Right lobe of liver (tissue), 6 donors: ENCODE measurements at regions not wholly inside any gene's neighbourhood (a gene's known extent, or its start where the extent isn't known, plus 50 kb on each side); places are given as distances from the start of the nearest gene placed in this dataset.
"Not testable (repeated sequence)": the region's sequence is repeated elsewhere in the genome, so short reads cannot be mapped to it uniquely, and the experiment has no call there.

Experiments used
- ATAC-seq, 4 donors: fragments of 200-7000 bp; cut with Tn5 transposase; one replicate each; pipeline ENCODE4 v1.9.1; 2020; ENCODE audit warnings: mild to moderate bottlenecking in 4 of 4, moderate library complexity in 4 of 4
- DNase-seq, 3 donors: peaks; one replicate each; pipeline ENCODE4 v3.0.0-alpha.2; 2020
- H3K27ac ChIP-seq, 3 donors: fragments of 200-600 bp; one replicate each; pipeline ENCODE4 v1.8.0; 2022
- H3K27me3 ChIP-seq, 2 donors: fragments of 200-600 bp; one replicate each; pipeline ENCODE4 v1.8.0; 2022
- H3K36me3 ChIP-seq, 4 donors: fragments of 200-600 bp; sonication (generic) in 1 of 4; one replicate each; pipeline versions ENCODE4 v1.5.1 to v1.8.0; 2017 to 2022; ENCODE audit warnings: control low read depth in 1 of 4
- H3K4me1 ChIP-seq, 4 donors: fragments of 200-600 bp; sonication (generic) in 1 of 4; one replicate each; pipeline versions ENCODE4 v1.5.1 to v1.8.0; 2017 to 2022; ENCODE audit warnings: control low read depth in 1 of 4
- H3K4me3 ChIP-seq, 3 donors: fragments of 200-600 bp; one replicate each; pipeline ENCODE4 v1.8.0; 2022
- H3K9me3 ChIP-seq, 4 donors: fragments of 200-600 bp; sonication (generic) in 1 of 4; one replicate each; pipeline versions ENCODE4 v1.5.1 to v1.8.0; 2017 to 2022; ENCODE audit warnings: control low read depth in 1 of 4
- POLR2A ChIP-seq: fragments of 450-650 bp; IDR thresholded peaks from one replicate; pipeline ENCODE4 v1.6.1; 2017; ENCODE audit warnings: antibody characterized with exemption, mild to moderate bottlenecking
- WGBS: methylation state at CpG from one replicate; pipeline ENCODE4 v1.1.6; 2018; ENCODE audit warnings: low coverage, low lambda C conversion rate; ENCODE audit not compliant: insufficient coverage; ENCODE audit errors: missing lambda C conversion rate; 5-methylcytosine and 5-hydroxymethylcytosine counted together
- intact Hi-C, 2 donors: fragments of 100-400 bp; cut with DNase I; formaldehyde crosslinking; loops; one replicate each; pipeline versions ENCODE4 v1.11.2 to v1.14.1; 2022
- TF ChIP-seq, protein P1 (sequence below), 4 donors: fragments of 200-600 bp in 3 of 4; fragments of 450-650 bp in 1 of 4; IDR thresholded peaks; one replicate each; pipeline versions ENCODE4 v1.5.1 to v1.8.0; 2016 to 2022; ENCODE audit warnings: antibody characterized with exemption in 4 of 4, mild to moderate bottlenecking in 2 of 4
- donor health status: DM: no; HTN: yes; CAD: no.
- donor health status: DM: no; HTN: no; CAD: no.
- donor health status: DM: no; HTN: no; CAD: no.
- donor health status: DM: no; HTN: yes; CAD: no.
- donor health status: DM: no; HTN: yes; CAD: no.

DNA sequence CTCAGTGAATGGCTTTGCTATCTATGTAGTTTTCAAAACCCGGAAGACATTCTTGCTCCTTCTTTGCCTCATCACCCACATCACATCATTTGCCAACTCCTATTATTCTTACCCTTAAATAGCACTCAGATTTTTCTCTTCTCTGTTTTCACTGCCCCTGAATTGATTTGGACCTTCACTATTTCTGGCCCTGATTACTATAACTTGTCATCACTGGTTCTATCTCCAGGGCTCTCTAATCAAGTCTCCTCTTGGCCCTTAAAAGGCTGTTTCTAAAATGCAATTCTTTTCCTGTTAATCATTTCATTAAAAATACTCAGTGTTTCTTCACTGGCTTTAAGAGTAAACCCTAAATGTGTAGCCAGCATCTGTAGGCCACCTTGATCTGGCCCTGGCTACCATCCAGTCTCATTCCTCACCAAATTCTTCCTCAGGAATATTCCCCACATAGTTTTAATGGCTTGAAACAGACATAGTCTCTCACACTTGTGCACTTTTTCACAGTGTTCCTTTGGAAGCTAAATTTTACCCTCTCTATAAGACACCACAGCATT, 437.1 kb upstream of the CBLB start:
- no peaks in the 10 kb centered on the region for H3K36me3 ChIP-seq
- intact Hi-C loops, result no loop called here
- 56% methylated on average over 1 of the region's 1 CpG for WGBS
- H3K4me1 ChIP-seq, result no peaks in the 10 kb centered on the region
- no peaks in the 10 kb centered on the region for H3K27me3 ChIP-seq
- H3K9me3 ChIP-seq, result no peaks in the 10 kb centered on the region
- no peak overlapping the region for H3K27ac ChIP-seq
- DNase-seq, result no peak
- H3K4me3 ChIP-seq, result no peak overlapping the region
- no peak for ATAC-seq
- TF ChIP-seq POLR2A, result no peak
- TF ChIP-seq, protein P1, sequence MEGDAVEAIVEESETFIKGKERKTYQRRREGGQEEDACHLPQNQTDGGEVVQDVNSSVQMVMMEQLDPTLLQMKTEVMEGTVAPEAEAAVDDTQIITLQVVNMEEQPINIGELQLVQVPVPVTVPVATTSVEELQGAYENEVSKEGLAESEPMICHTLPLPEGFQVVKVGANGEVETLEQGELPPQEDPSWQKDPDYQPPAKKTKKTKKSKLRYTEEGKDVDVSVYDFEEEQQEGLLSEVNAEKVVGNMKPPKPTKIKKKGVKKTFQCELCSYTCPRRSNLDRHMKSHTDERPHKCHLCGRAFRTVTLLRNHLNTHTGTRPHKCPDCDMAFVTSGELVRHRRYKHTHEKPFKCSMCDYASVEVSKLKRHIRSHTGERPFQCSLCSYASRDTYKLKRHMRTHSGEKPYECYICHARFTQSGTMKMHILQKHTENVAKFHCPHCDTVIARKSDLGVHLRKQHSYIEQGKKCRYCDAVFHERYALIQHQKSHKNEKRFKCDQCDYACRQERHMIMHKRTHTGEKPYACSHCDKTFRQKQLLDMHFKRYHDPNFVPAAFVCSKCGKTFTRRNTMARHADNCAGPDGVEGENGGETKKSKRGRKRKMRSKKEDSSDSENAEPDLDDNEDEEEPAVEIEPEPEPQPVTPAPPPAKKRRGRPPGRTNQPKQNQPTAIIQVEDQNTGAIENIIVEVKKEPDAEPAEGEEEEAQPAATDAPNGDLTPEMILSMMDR (IDR thresholded peaks at IDR 0.05), result no peak

DNA sequence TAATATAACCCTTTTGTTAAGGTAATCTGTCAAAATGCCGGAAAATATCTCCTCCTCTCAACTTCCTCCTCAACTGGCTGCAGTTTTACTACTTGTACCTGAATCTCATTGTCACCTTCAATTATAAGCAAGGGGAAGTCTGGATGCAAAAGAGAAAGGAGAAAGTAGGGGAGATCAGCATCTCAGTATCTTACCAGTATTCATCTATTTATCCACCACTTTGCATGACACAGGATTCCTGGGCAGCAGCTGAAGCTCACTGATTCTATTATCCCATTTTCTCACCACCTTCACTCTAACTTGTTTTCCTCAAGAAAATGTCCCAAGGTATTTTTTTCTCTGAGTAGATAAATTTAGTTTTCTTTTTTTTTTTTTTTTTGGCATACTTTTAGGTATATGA, 440.5 kb upstream of the CBLB start:
- no peak overlapping the region for H3K4me3 ChIP-seq
- DNase-seq (no peak), ATAC-seq (no peak)
- H3K9me3 ChIP-seq, result no peaks in the 10 kb centered on the region
- no peak overlapping the region for H3K27ac ChIP-seq
- H3K27me3 ChIP-seq, result no peaks in the 10 kb centered on the region
- intact Hi-C loops, result no loop called here
- 82% methylated on average over 1 of the region's 1 CpG for WGBS
- TF ChIP-seq, protein P1 (IDR thresholded peaks at IDR 0.05), result no peak
- no peak for TF ChIP-seq POLR2A
- no peaks in the 10 kb centered on the region for H3K36me3 ChIP-seq
- H3K4me1 ChIP-seq, result no peaks in the 10 kb centered on the region

DNA sequence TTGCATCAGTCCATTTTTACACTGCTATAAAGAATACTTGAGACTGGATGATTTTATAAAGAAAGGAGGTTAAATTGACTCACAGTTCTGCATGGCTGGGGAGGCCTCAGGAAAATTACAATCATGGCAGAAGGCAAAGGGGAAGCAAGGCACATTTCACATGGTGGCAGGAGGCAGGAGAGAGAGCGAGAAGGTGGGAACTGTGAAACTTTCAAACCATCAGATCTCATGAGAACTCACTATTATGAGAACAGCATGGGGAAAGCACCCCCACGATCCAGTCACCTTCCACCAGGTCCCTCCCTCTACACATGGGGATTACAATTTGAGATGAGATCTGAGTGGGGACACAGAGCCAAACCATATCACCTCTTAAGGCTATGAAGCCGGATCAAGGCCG, 441.0 kb upstream of the CBLB start:
- DNase-seq, H3K9me3 ChIP-seq, intact Hi-C loops, H3K4me3 ChIP-seq, H3K4me1 ChIP-seq, H3K36me3 ChIP-seq, ATAC-seq, H3K27ac ChIP-seq, H3K27me3 ChIP-seq: not testable (repeated sequence)
- 67% methylated on average over 4 of the region's 4 CpGs for WGBS

DNA sequence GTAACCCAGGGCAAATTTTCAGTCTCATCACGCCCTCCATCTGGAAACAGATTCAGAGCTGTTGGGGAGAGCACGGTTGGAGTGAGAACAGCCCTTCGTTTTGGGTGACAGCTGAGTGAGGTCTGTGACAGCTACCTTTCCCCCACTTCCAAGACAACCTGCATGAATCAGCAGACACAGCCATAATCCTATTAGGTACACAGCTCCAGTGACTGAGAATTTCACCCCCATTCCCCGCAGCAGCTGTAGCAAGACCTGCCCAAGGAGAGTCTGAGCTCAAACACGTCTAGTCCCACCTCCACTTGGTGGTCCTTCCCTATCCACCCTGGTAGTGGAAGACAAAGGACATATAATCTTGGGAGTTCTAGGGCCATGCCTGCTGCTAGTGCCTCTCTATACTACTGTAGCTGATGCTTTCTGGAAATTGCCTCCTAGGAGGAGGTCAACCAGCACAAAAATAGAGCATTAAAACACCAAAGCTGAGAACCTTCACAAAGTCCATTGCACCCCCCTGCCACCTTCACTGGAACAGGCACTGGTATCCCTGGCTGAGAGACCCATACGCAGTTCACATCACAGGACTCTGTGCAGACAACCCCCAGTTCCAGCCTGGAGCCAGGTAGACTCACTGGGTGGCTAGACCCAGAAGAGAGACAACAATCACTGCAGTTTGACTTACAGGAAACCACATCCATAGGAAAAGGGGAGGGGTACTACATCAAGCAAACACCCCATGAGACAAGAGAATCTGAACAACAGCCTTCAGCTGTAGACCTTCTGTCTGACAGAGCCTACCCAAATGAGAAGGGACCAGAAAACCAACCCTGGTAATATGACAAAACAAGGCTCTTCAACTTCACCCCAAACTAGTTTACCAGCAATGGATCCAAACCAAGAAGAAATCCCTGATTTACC, 448.6 kb upstream of the CBLB start:
- H3K4me1 ChIP-seq, result no peaks in the 10 kb centered on the region
- 43% methylated on average over 2 of the region's 6 CpGs for WGBS
- intact Hi-C loops, result no loop called here
- ATAC-seq (no peak), DNase-seq (no peak)
- no peak overlapping the region for H3K4me3 ChIP-seq
- no peaks in the 10 kb centered on the region for H3K9me3 ChIP-seq
- no peak overlapping the region for H3K27ac ChIP-seq
- no peaks in the 10 kb centered on the region for H3K27me3 ChIP-seq
- H3K36me3 ChIP-seq, result no peaks in the 10 kb centered on the region
- TF ChIP-seq, protein P1 (IDR thresholded peaks at IDR 0.05), result no peak
- TF ChIP-seq POLR2A, result no peak

DNA sequence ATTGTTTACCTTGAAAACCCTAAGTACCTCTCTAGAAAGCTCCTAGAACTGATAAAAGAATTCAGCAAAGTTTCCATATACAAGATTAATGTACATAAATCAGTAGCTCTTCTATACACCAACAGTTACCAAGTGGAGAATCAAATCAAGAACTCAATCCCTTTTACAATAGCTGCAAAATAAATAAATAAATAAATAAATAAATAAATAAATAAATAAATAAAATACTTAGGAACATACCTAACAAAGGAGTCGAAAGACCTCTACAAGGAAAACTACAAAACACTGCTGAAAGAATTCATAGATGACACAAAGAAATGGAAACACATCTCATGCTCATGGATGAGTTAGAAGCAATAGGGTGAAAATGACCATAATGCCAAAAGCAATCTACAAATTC, 452.6 kb upstream of the CBLB start:
- DNase-seq, H3K9me3 ChIP-seq, H3K36me3 ChIP-seq, H3K27ac ChIP-seq, H3K4me3 ChIP-seq, H3K4me1 ChIP-seq, H3K27me3 ChIP-seq, intact Hi-C loops, ATAC-seq: not testable (repeated sequence)
- WGBS, result 50% methylated on average over 1 of the region's 1 CpG
